Stimulated activated CD8-positive, alpha-beta memory T cell treated with anti-CD3 and anti-CD28 coated beads, Interleukin-7, amount 100 ng/mL, for 24 hours (primary cell): ENCODE measurements at regions not wholly inside any gene's neighbourhood (a gene's known extent, or its start where the extent isn't known, plus 50 kb on each side); places are given as distances from the start of the nearest gene placed in this dataset.

ENCODE experiments used
- DNase-seq: peaks from one replicate; pipeline ENCODE4 v3.0.0-alpha.2; 2020; ENCODE audit warnings: low read depth

DNA sequence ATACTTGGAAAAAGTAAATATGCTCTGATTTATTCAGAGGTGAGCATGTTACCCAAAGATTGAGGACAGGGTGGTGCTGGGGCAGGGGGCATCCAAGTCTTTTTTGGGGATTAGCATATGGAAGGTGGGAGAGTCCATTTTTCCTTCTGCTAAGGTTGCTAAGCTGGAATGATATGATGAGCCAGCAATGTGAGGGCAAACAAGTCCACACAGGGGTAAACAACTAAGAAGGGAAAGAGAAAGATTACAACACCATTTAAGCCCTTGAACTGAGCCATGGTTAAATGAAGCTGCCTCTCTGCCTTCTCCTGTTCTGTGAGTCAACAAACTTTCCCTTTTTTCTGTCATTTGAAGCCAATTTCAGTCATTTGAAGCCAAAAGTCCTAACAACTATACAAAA is 89.0 kb downstream of the RPL22L1 start:
- no peak for DNase-seq

DNA sequence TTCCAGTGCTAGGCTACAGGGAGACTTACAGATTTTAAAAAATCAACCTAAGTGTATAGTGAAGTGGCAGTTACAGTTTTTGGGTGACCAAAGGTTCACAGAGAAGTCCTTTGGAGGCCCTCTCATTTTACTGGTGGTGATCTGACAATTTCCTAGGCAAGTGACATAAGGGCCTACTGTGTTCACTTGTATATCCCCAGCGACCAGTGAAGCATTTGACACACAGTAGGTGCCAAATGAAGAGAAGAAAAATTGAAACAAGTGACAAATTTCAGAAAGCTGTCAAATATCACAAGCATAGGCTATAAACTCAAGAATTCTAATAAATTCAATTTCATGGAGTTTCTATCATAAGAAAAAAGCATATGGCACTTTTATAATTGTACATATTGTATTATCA is 89.5 kb downstream of the RPL22L1 start:
- no peak for DNase-seq

DNA sequence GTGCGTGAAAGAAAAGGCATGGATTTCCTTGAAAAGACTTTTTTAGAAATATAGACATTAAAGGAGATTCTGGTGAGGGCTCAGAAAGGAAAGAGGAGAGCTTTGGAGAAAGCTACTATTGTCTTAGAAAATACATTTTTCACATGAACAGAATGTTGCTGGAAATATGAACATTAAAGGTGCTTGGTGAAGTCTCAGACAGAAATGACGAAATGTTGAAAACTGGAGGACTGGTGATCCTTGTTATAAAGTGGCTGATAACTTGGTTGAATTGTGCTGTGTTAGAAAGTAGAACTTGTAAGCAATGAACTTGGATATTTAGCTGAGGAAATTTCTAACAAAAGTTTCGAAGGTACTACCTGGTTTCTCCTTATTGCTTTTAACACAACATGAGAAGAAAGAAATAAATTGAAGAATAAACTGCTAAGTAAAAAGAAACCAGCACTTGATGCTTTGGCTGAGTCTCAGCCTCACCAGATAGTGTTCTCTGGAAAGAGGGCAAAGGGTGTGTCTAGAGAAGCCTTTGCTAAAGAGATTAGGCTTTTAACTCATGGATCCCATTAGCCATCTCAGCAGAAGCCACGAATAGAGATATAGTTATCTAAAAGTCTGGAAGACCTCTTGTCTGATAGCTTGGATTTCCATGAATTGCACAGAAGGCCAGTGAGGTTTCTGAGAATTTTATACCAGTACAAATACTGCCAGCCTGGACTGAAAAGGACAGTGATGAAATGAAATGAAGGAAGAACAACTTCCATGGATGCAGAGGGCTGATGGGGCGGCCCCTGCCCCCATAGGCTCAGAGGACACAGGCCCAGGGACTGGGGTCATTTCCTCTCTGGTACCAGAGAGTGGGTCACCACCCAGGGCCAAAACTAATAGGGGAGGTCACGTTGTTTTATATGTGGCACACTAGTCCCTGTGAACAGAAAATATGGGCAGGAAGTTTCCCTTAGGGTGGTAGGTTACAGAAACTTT is 91.5 kb downstream of the RPL22L1 start:
- DNase-seq, result no peak

DNA sequence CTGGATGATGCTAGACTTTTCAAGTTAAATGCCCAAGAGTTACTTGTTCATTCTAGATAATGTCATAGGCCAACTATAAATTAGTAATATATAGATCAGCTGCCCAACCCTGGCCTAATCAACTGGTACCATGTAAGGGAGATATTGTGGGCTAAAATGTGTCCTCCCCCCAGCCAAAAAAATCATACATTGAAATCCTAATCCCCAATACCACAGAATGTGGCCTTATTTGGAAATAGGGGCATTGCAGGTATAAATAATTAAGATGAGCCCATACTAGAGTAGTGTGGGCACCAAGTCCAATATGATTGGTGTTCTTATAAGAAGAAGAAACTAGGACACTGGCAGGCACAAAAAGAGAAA is 92.5 kb downstream of the RPL22L1 start:
- DNase-seq, result no peak

DNA sequence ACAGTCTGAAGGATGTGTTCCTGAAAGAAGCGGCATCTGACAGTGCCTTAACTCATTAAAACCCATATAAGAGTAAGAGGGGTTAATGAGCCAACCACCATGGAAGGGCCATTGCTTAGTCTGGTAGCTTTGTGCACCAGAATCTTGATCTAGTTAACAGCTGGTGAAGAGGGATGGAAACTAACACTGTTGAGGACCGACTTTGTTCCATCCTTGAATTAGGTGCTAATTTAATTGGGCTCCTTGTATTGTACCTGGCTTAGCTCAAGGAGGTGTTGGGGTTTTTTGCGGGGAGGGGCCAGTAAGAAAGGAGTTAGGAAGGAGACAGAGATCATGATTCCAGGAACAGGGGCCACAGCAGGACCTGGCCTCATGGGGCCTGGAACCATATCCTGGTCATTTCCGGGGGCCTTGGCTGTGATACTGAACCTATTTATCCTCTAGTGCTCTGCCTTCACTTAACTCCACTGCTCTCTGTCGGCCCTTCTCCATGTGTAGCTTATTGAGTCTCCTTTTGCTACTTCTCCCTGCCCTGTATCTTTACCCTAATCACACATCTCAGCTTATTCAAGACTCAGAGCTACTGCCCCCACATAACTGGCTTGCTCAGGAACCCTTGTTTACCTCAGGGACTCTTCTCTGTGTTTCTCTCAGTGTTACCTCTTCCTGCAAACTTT is 93.0 kb downstream of the RPL22L1 start:
- no peak for DNase-seq

DNA sequence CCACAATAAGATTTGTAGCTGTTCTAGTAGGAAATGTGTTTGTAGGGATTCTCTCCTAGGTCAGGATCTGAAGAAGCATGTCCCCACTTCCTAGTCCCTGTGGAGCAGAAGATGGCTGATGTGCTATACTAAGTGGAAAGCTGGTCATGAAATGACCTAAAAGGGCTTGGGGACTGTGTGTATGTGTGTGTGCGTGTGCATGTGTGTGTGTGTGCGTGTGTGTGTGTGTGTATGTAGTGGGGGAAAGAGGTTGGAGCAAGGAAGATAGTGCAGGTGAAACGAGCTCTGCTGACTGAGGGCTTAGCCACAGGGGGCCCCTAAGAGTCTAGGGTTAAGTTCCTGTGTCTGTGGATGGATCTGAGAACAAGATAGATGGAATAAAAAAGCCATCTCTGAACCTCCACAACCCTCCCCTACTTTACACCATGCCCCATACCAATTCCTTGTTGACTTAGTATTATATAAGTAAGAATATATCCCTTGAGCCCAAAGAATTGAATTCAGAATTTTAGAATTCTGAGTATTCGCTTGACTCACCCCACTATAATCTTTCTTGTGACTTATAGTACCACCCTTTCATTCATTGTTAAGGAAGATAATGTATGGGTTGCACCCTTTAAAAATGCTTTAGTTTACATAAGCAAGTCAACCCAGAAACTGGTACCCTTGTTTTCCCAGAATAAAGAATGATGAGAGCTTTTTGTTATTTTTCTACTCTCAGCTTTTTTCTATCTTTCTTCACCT is 96.1 kb downstream of the RPL22L1 start:
- no peak for DNase-seq

DNA sequence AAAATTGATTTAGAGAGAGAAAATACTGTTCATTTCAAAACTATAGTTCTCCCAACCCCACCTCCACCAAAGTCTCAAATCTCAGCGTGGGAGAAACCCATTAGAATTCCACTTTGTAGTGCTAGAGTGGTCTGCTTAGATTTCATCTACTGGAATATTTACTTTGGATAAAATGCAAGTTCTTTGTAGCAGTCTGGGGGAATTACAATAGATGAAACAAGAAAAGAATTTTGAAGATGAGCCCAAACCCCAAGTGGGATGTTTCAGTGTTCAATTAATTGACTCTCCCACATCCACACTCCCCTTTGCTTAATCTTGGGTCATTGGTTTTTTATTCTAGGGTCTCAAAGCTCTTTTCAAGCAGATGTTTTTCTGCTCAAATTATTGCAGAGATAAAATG is 97.8 kb downstream of the RPL22L1 start:
- DNase-seq, result no peak

DNA sequence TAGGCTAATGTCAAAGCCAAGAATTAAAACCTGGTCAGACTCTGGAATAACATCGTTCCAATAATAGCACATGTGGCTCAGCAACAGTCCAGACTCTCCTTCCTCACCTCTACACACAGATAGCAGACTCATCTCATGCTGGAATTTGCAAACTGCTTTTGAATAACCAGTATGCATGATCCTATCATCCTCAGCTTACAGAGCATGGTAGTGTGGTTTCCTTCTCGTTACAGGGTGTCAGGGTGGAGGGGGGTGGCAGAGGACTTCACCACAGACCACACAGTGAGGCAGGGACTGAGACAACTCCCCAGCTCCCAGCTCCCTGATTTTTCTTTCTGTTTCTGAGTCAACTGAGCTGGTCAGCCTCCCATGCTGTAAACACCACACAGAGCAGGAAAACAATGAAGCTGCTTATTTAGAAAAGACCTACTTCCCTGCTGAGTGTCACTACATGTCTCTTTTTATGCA is 101.6 kb downstream of the RPL22L1 start:
- no peak for DNase-seq

DNA sequence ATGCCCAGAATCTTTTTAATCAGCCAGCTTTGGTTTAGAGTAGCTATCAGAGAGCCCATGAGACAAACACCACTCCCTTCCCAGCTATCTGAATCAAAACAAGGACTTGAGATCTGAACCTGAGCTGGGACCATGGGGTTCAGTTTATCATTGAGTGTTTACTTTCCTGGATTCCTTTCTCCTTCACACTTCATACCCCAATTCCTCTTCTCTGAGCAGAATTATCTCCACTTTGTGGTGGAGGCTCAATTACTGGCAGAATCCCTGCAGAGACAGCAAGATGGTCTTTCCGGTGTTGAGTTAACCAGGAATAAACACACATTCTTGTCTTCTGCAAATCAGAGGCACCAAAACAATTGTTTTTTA is 102.4 kb downstream of the RPL22L1 start:
- DNase-seq, result no peak

DNA sequence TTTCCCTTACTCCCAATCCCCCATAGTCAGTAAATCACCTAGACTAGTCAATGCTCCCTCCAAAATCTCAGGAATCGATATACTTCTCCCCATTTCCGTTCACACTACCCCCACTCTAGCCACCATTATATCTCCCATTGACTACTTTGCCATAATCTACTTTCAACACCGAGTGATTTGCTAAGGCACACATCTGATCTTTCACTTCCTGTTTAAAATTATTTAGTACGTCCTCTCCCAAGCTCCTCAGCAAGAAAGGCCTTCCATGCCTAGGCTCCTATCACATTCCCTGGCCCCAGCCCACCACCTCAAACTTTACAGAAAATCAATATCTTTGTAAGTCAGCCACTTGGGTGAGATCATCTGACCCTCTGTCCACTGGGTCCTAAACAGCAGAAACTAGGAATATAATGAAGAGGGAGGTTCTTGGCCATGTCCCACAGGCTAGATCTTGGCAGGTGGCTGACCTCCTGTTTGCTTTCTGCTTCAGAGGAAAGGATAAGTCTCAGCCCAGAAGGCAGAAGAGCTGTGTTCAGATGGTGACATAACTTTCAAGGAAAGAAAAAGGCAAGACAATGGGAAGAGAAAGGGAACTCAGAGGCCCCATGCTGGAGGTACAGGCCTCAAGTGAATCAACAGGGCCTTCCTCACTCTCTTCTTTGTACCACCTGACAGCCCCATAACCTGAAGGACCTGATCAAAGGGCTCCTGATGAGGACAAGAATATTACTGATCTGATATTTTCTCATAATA is 103.0 kb downstream of the RPL22L1 start:
- no peak for DNase-seq

DNA sequence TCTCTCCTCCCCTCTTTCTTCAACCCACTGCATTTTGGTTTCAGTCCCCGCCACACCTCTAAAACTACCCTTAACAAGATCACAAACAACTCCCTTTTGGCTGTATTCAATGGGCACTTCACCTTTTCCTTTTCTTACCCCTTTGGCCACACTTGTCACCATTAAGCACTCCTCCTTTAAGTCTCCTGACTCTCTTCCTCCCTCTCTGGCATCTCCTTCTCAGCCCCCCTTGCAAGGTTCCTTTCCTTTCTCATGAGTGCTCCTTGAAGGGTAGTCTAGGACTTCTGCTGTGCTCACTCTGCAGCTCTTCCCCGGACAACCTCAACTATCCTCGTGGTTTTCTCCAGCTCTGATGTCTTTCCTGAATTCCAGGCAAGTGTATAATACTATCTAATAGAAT is 103.7 kb downstream of the RPL22L1 start:
- no peak for DNase-seq

DNA sequence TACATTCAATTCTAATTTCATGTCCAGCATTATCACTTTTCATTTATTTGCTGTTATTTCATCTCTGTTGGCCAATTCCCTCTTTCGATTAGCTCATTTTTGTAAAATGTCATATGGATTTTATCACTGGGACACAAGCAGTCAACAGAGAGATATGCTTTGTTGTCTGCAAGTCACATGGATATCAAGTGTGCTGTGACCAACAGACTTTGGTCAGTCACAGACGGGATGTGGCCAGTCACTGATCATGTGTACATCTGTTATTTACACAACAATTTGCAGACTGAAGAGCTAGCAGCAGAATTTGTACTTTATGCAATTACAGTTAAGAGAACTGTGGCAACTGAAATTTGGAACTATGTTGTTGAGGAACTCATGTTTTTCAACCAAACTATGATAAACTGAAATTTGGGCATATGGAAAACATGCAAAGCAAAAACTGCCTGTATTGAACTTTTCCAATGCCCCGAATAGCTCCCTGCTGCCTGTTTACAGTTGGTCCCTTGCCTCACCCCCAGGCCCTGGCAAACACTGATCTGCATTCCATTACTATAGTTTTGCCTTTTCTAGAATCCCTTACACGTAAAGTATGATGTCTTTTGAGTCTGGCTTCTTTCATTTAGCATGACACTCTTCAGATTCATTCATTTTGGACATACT is 104.4 kb downstream of the RPL22L1 start:
- no peak for DNase-seq

DNA sequence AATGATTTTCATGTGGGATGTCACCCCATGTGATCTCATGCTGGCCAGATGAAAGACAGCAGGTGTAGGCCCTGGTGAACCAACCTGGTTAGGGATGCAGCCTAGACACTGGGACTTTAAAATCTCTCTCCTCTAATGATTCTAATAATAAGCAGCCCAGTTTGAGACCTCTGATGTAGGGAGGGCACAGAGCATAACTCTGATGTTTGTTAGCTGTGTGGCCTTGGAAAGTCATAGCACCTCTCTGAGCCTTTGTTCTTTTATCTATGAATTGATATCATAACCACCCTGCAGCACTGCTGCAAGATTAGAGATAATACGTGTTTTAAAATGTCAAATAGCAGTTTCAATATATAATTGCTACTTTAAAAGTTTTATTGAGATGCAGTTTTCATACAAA is 106.0 kb downstream of the RPL22L1 start:
- DNase-seq, result no peak

DNA sequence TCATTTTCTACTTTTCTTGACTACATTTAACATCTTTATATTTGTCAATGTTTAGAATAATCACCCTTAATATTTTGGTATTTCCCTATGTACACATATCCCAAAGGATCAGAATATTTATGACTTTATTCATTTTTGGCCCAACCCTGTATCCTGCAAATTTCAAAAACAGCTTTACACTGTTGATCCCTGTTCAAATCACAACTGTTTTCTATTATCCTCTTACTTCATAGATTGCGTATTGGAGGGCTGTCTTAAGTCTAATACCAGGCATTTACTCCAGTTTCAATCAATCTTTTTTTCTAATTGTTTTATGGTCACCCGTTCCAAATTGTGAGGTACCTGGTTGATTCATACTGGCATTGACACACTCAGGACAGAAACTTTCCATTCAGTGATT is 107.9 kb downstream of the RPL22L1 start:
- no peak for DNase-seq

DNA sequence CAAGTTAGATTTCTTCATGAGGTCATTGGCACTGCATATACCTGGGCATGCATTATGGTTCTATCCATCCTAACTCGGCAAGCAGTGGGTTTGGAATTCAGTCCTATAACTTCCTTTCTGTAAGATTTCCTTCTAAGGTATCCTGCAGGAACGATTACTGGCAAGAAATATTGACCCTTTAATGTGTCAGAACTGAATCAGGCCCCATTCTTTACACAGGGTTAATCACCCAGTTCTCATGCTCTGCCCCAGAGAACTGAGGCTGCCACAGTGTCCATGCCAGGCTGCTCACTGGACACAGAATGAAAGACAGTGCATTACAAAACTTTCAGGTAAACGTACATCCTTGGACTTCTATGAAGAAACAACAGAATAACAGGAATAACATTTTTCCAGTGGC is 108.9 kb downstream of the RPL22L1 start:
- no peak for DNase-seq

DNA sequence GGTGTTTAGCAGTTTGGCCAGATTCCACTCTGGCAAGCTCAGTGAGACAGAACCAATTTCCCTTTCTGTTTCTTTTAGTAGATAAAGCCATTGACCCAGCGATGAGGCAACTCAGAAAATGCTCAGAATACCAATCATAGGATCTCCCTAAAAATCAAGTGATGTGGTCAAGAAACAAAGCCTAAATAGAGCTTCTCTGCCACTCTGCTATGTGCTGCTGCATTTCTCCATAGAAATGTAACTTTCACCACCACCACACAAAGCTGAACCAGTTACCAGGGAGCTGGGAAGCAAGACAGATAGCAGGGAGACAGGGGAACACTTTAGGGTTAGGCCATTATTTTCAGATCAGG is 109.8 kb downstream of the RPL22L1 start:
- DNase-seq, result no peak

DNA sequence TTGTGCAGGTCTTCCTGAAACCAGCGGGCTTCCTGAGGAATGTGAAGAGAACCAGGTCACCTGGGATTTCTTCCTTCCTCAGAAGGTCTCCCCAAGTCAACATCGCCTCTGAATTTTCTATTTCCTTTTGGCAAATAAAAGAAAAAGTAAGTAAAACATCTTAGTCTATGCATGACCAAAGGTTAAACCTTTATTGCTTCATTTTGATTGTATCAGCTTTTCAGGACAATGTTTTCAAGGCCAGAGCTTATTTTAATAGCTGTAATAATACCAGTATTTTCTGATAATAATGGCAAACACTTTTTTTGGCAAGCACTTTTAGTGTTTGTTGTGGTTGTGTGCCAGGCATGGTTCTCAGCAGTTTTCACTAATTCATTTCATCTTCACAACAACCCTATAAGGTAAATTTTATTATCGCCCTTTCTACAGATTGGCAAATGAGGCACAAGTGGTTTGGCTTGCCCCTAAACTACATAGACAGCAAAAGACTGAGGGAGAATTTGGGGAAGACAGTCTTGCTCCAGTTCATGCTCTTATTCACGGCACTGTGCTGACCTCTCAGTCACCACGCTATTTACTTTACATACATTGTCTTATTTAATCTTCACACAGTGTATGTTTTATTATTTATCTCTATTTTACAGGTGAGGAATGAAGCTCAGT is 110.4 kb downstream of the RPL22L1 start:
- no peak for DNase-seq

DNA sequence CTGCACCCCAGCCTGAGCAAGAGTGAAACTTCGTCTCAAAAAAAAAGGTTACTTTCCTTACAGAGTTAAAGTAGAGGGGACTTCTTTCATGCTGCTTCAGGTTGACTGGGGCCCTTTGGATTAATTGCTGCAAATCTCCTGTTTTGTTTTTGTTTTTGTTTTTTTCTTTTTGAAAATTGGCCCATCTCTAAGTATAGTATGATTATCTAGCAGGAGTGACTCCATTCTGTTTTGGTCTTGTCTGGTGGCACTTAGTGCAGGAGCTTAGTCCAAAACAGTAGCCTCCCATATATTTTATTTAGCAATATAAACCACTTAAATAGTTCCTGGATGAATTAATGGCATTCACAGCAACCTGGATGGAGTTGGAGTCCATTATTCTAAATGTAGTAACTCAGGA is 113.0 kb downstream of the RPL22L1 start:
- DNase-seq, result no peak

DNA sequence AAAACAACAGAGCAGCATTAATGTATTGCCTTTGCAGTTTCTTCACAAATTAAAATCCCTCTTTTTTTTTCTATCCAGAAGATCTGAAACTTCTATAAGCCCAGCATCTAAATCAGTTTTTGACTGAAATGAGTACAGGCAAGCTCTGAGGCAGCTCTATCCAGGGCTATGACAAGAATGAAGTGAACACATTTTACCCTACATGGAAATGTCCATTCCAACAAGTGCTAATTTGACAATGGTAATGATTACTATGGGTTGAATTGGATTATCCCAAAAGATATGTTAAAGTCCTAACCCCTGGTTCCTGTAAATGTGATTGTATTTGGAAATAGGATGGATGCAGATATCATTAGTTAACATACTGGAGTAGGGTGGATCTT is 115.7 kb downstream of the RPL22L1 start:
- no peak for DNase-seq

DNA sequence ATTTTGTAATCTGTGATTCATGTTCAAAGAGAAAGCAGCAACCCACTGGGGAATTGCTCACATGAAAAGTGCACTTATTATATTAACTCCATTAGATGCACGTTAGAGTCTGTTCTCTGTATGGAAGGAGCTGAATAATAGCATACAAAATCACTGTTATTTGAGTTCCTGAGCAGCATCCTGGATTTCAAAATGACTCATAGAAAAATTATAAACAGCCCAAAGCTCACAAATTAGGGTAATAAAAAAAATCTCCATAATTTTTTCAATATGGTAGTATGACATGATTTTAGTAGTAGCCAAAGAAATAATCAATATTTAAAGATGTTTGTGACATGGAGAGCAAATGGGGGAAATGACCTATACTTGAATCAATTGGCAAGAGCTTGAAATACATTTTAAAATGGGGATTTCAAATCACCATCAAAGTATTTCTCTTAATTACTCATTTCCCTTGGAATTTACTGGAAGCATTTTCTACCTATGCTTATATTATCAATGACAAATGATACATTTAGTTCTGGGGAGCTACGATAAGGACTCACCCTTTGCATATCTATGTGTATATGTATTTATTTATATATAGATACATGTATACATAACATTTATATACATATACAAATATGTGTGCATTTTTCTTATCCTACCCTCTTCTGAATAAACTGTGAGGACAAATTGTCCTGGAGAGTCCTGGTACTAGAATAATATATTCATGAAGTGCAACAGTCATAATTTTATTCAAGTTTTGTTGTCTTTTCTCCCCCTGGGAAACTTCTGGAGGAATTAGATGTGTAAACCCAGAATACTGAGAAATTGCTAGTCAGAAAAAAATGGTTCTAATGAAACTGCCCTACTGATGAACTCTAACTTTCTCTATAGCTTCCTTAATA is 116.3 kb downstream of the RPL22L1 start:
- DNase-seq, result no peak
